GM23248 (cell line): ENCODE measurements at regions not wholly inside any gene's neighbourhood (a gene's known extent, or its start where the extent isn't known, plus 50 kb on each side); places are given as distances from the start of the nearest gene placed in this dataset.

Experiments used
- EZH2 ChIP-seq: fragments of 200-600 bp; sonication (generic); IDR thresholded peaks from 2 replicates; pipeline ENCODE4 v1.6.1; 2018; ENCODE audit warnings: antibody characterized with exemption, mild to moderate bottlenecking; ENCODE audit not compliant: insufficient read depth, poor library complexity, severe bottlenecking
- EZH2phosphoT487 ChIP-seq: fragments of 200-600 bp; sonication (generic); IDR thresholded peaks from 2 replicates; pipeline ENCODE4 v1.6.1; 2018; ENCODE audit warnings: antibody characterized with exemption, moderate library complexity, mild to moderate bottlenecking, low read depth; ENCODE audit not compliant: insufficient read depth

- TF ChIP-seq EZH2phosphoT487, result no peak
- no peak for TF ChIP-seq EZH2
Observed at GRCh38 chr3:106438887-106439286, 570.1 kb upstream of the CBLB start.
